Esophagus muscularis mucosa (tissue), 4 donors: ENCODE measurements at regions not wholly inside any gene's neighbourhood (a gene's known extent, or its start where the extent isn't known, plus 50 kb on each side); places are given as distances from the start of the nearest gene placed in this dataset.

Source experiments
- EP300 ChIP-seq: sonication (generic); formaldehyde crosslinking; IDR thresholded peaks from one replicate; pipeline ENCODE4 v1.6.1; 2017; ENCODE audit warnings: antibody characterized with exemption
- POLR2A ChIP-seq: fragments of 450-650 bp; IDR thresholded peaks from one replicate; pipeline ENCODE4 v1.6.1; 2017; ENCODE audit warnings: antibody characterized with exemption, moderate library complexity, mild to moderate bottlenecking, low read depth
- TF ChIP-seq, protein P1 (sequence below), 3 experiments: fragments of 200-600 bp in 2 of 3; fragments of 450-650 bp in 1 of 3; sonication (generic) in 2 of 3; IDR thresholded peaks; one replicate each; pipeline ENCODE4 v1.5.1; 2017 to 2019; ENCODE audit warnings: antibody characterized with exemption in 3 of 3, mild to moderate bottlenecking in 2 of 3, moderate library complexity in 1 of 3

DNA sequence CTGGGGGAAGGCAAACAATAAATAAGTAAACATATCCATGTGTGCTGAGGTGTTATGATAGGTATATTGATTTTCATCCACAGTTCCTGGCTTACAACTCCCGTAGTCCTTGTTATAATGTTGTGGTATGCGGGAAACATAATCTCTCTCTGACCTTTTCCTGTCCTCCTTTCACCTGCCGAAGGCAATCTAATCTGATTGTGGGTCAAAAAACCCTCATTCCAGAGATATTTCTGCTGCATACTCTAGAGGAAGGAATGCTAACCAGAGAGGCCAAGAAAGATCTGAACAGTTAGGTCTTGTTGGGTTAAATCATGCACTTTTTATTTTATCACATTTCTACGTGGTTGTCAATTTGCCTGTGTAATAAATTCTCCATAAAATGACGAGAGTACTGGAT is 383.6 kb upstream of the SEMA6D start:
- TF ChIP-seq EP300 (no peak), POLR2A (no peak)
- TF ChIP-seq, protein P1, sequence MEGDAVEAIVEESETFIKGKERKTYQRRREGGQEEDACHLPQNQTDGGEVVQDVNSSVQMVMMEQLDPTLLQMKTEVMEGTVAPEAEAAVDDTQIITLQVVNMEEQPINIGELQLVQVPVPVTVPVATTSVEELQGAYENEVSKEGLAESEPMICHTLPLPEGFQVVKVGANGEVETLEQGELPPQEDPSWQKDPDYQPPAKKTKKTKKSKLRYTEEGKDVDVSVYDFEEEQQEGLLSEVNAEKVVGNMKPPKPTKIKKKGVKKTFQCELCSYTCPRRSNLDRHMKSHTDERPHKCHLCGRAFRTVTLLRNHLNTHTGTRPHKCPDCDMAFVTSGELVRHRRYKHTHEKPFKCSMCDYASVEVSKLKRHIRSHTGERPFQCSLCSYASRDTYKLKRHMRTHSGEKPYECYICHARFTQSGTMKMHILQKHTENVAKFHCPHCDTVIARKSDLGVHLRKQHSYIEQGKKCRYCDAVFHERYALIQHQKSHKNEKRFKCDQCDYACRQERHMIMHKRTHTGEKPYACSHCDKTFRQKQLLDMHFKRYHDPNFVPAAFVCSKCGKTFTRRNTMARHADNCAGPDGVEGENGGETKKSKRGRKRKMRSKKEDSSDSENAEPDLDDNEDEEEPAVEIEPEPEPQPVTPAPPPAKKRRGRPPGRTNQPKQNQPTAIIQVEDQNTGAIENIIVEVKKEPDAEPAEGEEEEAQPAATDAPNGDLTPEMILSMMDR (IDR thresholded peaks at IDR 0.05): no peak
